ENCODE measurements at regions not wholly inside any gene's neighbourhood (a gene's known extent, or its start where the extent isn't known, plus 50 kb on each side); places are given as distances from the start of the nearest gene placed in this dataset.

DNA sequence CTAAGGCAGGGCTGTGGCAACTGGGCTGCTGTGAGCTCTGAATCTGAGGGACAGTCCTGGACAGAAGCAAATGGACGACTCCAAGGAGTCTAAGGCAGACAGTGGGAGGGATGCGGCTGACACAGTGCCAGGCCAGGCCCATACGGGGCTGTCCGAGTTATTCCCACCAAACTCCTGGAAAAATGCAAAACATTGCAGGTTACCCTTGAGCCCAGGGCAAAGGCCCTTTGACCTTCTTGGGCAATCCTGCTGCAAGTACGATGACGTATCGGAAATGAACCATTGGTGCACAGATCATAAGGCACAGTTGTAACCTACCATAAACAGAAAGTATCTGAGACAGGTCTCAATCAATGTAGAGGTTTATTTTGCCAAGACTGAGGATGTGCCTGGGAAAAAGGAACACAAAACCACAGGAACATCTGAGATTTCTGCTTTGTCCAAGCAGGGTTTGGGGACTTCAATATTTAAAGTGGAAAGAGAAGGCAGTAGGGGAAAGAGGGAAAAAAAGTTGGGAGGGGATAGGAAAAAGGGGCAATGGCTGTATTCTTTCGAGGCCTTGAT is 118.9 kb downstream of the DACT2 start:
- no peaks in the 10 kb centered on the region for H3K4me1 Mint-ChIP-seq (ENCODE audit: unreplicated experiment)
- TF ChIP-seq, protein P1, sequence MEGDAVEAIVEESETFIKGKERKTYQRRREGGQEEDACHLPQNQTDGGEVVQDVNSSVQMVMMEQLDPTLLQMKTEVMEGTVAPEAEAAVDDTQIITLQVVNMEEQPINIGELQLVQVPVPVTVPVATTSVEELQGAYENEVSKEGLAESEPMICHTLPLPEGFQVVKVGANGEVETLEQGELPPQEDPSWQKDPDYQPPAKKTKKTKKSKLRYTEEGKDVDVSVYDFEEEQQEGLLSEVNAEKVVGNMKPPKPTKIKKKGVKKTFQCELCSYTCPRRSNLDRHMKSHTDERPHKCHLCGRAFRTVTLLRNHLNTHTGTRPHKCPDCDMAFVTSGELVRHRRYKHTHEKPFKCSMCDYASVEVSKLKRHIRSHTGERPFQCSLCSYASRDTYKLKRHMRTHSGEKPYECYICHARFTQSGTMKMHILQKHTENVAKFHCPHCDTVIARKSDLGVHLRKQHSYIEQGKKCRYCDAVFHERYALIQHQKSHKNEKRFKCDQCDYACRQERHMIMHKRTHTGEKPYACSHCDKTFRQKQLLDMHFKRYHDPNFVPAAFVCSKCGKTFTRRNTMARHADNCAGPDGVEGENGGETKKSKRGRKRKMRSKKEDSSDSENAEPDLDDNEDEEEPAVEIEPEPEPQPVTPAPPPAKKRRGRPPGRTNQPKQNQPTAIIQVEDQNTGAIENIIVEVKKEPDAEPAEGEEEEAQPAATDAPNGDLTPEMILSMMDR (IDR thresholded peaks at IDR 0.05): no peak
- no peak overlapping the region for H3K27ac Mint-ChIP-seq (ENCODE audit: unreplicated experiment)
- peaks cover 7% of the 10 kb centered on the region for H3K9me3 Mint-ChIP-seq (ENCODE audit: unreplicated experiment)
- DNase-seq (ENCODE audit: extremely low spot score, unreplicated experiment): no peak
- peaks cover 13% of the 10 kb centered on the region for H3K27me3 Mint-ChIP-seq (ENCODE audit: unreplicated experiment)
- H3K4me3 Mint-ChIP-seq (ENCODE audit: unreplicated experiment): no peak overlapping the region
- H3K36me3 Mint-ChIP-seq (ENCODE audit: unreplicated experiment): peaks cover 5% of the 10 kb centered on the region

GRCh38 chr6:168198302-168199180 is 119.5 kb upstream of the FRMD1 start:
- Mint-ChIP-seq H3K27ac (ENCODE audit: unreplicated experiment) (no peak overlapping the region), H3K27me3 (ENCODE audit: unreplicated experiment) (peaks cover 16% of the 10 kb centered on the region), H3K4me3 (ENCODE audit: unreplicated experiment) (no peak overlapping the region), H3K4me1 (ENCODE audit: unreplicated experiment) (no peaks in the 10 kb centered on the region), H3K36me3 (ENCODE audit: unreplicated experiment) (peaks cover 5% of the 10 kb centered on the region), H3K9me3 (ENCODE audit: unreplicated experiment) (no peaks in the 10 kb centered on the region)
- DNase-seq (ENCODE audit: extremely low spot score, unreplicated experiment): peak; percentile 57
- TF ChIP-seq, protein P1 (IDR thresholded peaks at IDR 0.05): no peak

DNA sequence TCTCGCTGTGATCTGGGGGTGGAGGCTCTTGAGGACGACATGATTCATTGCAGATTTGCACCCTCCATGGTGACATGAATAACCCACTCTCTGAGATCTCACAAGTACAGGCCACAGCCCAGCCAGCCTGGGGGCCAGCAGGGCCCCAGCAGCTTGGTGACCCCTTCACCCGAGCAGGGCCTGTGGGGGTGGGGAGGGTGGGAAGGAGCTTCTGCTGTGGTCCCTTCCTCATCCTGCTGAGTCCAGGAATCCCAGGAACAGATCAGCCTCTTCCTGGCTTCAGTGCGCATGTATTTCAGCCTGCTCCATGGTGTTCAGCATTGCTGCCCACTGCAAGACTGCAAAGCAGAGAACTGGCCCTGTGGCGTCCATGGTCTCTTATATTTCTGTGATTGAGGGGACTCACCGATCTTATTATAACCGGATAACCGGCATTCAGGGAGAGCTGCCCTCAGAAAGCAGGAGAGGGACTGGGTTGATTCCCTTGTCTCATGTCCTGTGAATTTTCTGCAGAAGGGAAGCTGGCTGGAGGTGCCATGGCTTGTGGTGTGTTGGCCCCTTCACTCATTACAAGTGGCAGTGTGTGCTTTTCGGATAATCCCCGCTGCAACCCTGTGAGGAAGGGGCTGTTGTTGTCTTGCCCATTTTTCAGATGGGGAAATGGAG is 118.8 kb upstream of the FRMD1 start:
- H3K4me1 Mint-ChIP-seq (ENCODE audit: unreplicated experiment): no peaks in the 10 kb centered on the region
- H3K27me3 Mint-ChIP-seq (ENCODE audit: unreplicated experiment): peaks cover 19% of the 10 kb centered on the region
- DNase-seq (ENCODE audit: extremely low spot score, unreplicated experiment): peak; percentile 44
- H3K9me3 Mint-ChIP-seq (ENCODE audit: unreplicated experiment): no peaks in the 10 kb centered on the region
- H3K36me3 Mint-ChIP-seq (ENCODE audit: unreplicated experiment): peaks cover 1% of the 10 kb centered on the region
- H3K27ac Mint-ChIP-seq (ENCODE audit: unreplicated experiment): no peak overlapping the region
- TF ChIP-seq, protein P1 (IDR thresholded peaks at IDR 0.05): no peak
- H3K4me3 Mint-ChIP-seq (ENCODE audit: unreplicated experiment): no peak overlapping the region

DNA sequence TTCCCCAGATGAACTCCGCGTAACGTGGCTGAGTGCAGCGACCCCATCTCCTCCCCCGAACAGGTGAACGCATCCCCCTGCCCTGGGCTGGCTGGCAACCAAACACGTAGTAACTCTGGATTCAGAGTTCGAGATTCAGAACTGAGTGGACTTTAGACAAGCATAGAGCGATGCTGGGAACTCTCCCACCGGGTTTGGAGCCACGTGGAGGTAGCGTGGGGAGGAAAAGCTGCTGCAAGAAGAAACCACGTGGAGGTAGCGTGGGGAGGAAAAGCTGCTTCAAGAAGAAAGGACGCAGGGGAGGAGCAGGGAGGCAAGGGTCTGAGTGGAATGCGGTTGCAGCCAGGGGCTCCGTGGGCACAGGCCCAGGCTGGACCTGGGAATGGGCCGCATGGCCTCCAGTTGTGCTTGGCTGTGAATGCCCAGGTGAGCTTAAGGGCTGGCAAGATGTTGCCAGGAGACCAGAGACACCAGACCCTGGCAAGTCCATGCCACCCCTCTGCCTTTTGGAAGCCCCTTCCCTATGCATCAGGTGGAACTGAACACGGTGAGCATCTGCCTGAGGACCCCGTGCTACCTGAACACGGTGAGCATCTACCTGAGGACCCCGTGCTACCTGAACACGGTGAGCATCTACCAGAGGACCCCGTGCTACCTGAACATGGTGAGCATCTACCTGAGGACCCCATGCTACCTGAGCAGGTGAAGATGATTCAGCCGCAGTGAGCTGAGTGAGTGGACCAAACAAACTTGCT is 118.0 kb upstream of the FRMD1 start:
- H3K27me3 Mint-ChIP-seq (ENCODE audit: unreplicated experiment): peaks cover 21% of the 10 kb centered on the region
- no peaks in the 10 kb centered on the region for H3K9me3 Mint-ChIP-seq (ENCODE audit: unreplicated experiment)
- DNase-seq (ENCODE audit: extremely low spot score, unreplicated experiment): peak; percentile 60
- TF ChIP-seq, protein P1 (IDR thresholded peaks at IDR 0.05): no peak
- H3K4me1 Mint-ChIP-seq (ENCODE audit: unreplicated experiment): peaks cover 2% of the 10 kb centered on the region
- H3K36me3 Mint-ChIP-seq (ENCODE audit: unreplicated experiment): peaks cover 1% of the 10 kb centered on the region
- no peak overlapping the region for H3K27ac Mint-ChIP-seq (ENCODE audit: unreplicated experiment)
- H3K4me3 Mint-ChIP-seq (ENCODE audit: unreplicated experiment): no peak overlapping the region
